ENCODE measurements at regions not wholly inside any gene's neighbourhood (a gene's known extent, or its start where the extent isn't known, plus 50 kb on each side); places are given as distances from the start of the nearest gene placed in this dataset.

- no peaks in the 10 kb centered on the region for H3K36me3 ChIP-seq (ENCODE audit: control insufficient read depth in 3 of 3, insufficient read depth in 2 of 3, low read depth in 1 of 3, low read length in 3 of 3)
- DNase-seq = no peak
- H3K9me3 ChIP-seq (ENCODE audit: control insufficient read depth in 2 of 2, insufficient read depth in 1 of 2, low read depth in 1 of 2, low read length in 1 of 2) = no peaks in the 10 kb centered on the region
- 71 to 85% (median 78%) methylated on average over 2 of the region's 2 CpGs for WGBS, 3 donors
- no peaks in the 10 kb centered on the region for H3K4me1 ChIP-seq (ENCODE audit: control insufficient read depth in 3 of 3, insufficient read depth in 2 of 3, low read depth in 1 of 3, low read length in 2 of 3)
- no peak overlapping the region for H3K27ac ChIP-seq (ENCODE audit: low read depth in 1 of 3, low read length in 2 of 3)
- no peak for FAIRE-seq
- H3K4me3 ChIP-seq (ENCODE audit: low read depth in 1 of 3, low read length in 3 of 3) = no peak overlapping the region
- no peaks in the 10 kb centered on the region for H3K27me3 ChIP-seq (ENCODE audit: control insufficient read depth in 3 of 3, insufficient read depth in 3 of 3, low read length in 3 of 3)
These were observed 72.0 kb upstream of the MAF start for GRCh38 chr16:79672524-79672923.

- Histone ChIP-seq H3K27me3 (ENCODE audit: control insufficient read depth in 3 of 3, insufficient read depth in 3 of 3, low read length in 3 of 3) (no peaks in the 10 kb centered on the region), H3K9me3 (ENCODE audit: control insufficient read depth in 2 of 2, insufficient read depth in 1 of 2, low read depth in 1 of 2, low read length in 1 of 2) (no peaks in the 10 kb centered on the region), H3K4me1 (ENCODE audit: control insufficient read depth in 3 of 3, insufficient read depth in 2 of 3, low read depth in 1 of 3, low read length in 2 of 3) (peaks cover 0 to 4% (median 0%) of the 10 kb centered on the region in 3 donors), H3K27ac (ENCODE audit: low read depth in 1 of 3, low read length in 2 of 3) (no peak overlapping the region), H3K36me3 (ENCODE audit: control insufficient read depth in 3 of 3, insufficient read depth in 2 of 3, low read depth in 1 of 3, low read length in 3 of 3) (no peaks in the 10 kb centered on the region), H3K4me3 (ENCODE audit: low read depth in 1 of 3, low read length in 3 of 3) (no peak overlapping the region)
- DNase-seq (no peak), FAIRE-seq (no peak)
- WGBS, 3 donors = 72 to 83% (median 79%) methylated on average over 4 of the region's 4 CpGs
These were observed 68.0 kb upstream of the MAF start for GRCh38 chr16:79668502-79668901.

- no peak overlapping the region for H3K27ac ChIP-seq (ENCODE audit: low read depth in 1 of 3, low read length in 2 of 3)
- FAIRE-seq (no peak), DNase-seq (no peak)
- no peaks in the 10 kb centered on the region for H3K36me3 ChIP-seq (ENCODE audit: control insufficient read depth in 3 of 3, insufficient read depth in 2 of 3, low read depth in 1 of 3, low read length in 3 of 3)
- no peaks in the 10 kb centered on the region for H3K27me3 ChIP-seq (ENCODE audit: control insufficient read depth in 3 of 3, insufficient read depth in 3 of 3, low read length in 3 of 3)
- peaks cover 0 to 15% of the 10 kb centered on the region in 2 donors for H3K9me3 ChIP-seq (ENCODE audit: control insufficient read depth in 2 of 2, insufficient read depth in 1 of 2, low read depth in 1 of 2, low read length in 1 of 2)
- 59 to 78% (median 65%) methylated on average over 3 of the region's 3 CpGs for WGBS, 3 donors
- peaks cover 0 to 4% (median 0%) of the 10 kb centered on the region in 3 donors for H3K4me1 ChIP-seq (ENCODE audit: control insufficient read depth in 3 of 3, insufficient read depth in 2 of 3, low read depth in 1 of 3, low read length in 2 of 3)
- H3K4me3 ChIP-seq (ENCODE audit: low read depth in 1 of 3, low read length in 3 of 3) = no peak overlapping the region
These were observed 65.4 kb upstream of the MAF start for GRCh38 chr16:79665970-79666369.

- Histone ChIP-seq H3K27ac (ENCODE audit: low read depth in 1 of 3, low read length in 2 of 3) (no peak overlapping the region), H3K4me3 (ENCODE audit: low read depth in 1 of 3, low read length in 3 of 3) (no peak overlapping the region), H3K9me3 (ENCODE audit: control insufficient read depth in 2 of 2, insufficient read depth in 1 of 2, low read depth in 1 of 2, low read length in 1 of 2) (peaks cover 0 to 21% of the 10 kb centered on the region in 2 donors), H3K4me1 (ENCODE audit: control insufficient read depth in 3 of 3, insufficient read depth in 2 of 3, low read depth in 1 of 3, low read length in 2 of 3) (peaks cover 0 to 4% (median 0%) of the 10 kb centered on the region in 3 donors), H3K27me3 (ENCODE audit: control insufficient read depth in 3 of 3, insufficient read depth in 3 of 3, low read length in 3 of 3) (no peaks in the 10 kb centered on the region), H3K36me3 (ENCODE audit: control insufficient read depth in 3 of 3, insufficient read depth in 2 of 3, low read depth in 1 of 3, low read length in 3 of 3) (no peaks in the 10 kb centered on the region)
- DNase-seq (no peak), FAIRE-seq (no peak)
- 24 to 55% (median 43%) methylated on average over 1 of the region's 1 CpG for WGBS, 3 donors
These were observed 63.9 kb upstream of the MAF start for GRCh38 chr16:79664407-79664806.

- Histone ChIP-seq H3K4me1 (ENCODE audit: control insufficient read depth in 3 of 3, insufficient read depth in 2 of 3, low read depth in 1 of 3, low read length in 2 of 3) (peaks cover 0 to 14% (median 0%) of the 10 kb centered on the region in 3 donors), H3K36me3 (ENCODE audit: control insufficient read depth in 3 of 3, insufficient read depth in 2 of 3, low read depth in 1 of 3, low read length in 3 of 3) (no peaks in the 10 kb centered on the region), H3K9me3 (ENCODE audit: control insufficient read depth in 2 of 2, insufficient read depth in 1 of 2, low read depth in 1 of 2, low read length in 1 of 2) (peaks cover 0 to 28% of the 10 kb centered on the region in 2 donors), H3K27ac (ENCODE audit: low read depth in 1 of 3, low read length in 2 of 3) (peak overlapping the region in 1 of 3 donors; percentile 31), H3K27me3 (ENCODE audit: control insufficient read depth in 3 of 3, insufficient read depth in 3 of 3, low read length in 3 of 3) (no peaks in the 10 kb centered on the region), H3K4me3 (ENCODE audit: low read depth in 1 of 3, low read length in 3 of 3) (no peak overlapping the region)
- no peak for FAIRE-seq
- peak in 1 of 2 donors; percentile 58 for DNase-seq
- WGBS, 3 donors = 90 to 95% (median 91%) methylated on average over 5 of the region's 5 CpGs
These were observed 62.3 kb upstream of the MAF start for GRCh38 chr16:79662669-79663313.

- Histone ChIP-seq H3K27ac (ENCODE audit: low read depth in 1 of 3, low read length in 2 of 3) (peak overlapping the region in 1 of 3 donors; percentile 13), H3K27me3 (ENCODE audit: control insufficient read depth in 3 of 3, insufficient read depth in 3 of 3, low read length in 3 of 3) (no peaks in the 10 kb centered on the region), H3K36me3 (ENCODE audit: control insufficient read depth in 3 of 3, insufficient read depth in 2 of 3, low read depth in 1 of 3, low read length in 3 of 3) (no peaks in the 10 kb centered on the region), H3K9me3 (ENCODE audit: control insufficient read depth in 2 of 2, insufficient read depth in 1 of 2, low read depth in 1 of 2, low read length in 1 of 2) (peaks cover 0 to 28% of the 10 kb centered on the region in 2 donors), H3K4me1 (ENCODE audit: control insufficient read depth in 3 of 3, insufficient read depth in 2 of 3, low read depth in 1 of 3, low read length in 2 of 3) (peaks cover 0 to 16% (median 0%) of the 10 kb centered on the region in 3 donors), H3K4me3 (ENCODE audit: low read depth in 1 of 3, low read length in 3 of 3) (no peak overlapping the region)
- FAIRE-seq (no peak), DNase-seq (no peak)
- 70 to 88% (median 79%) methylated on average over 1 of the region's 1 CpG for WGBS, 3 donors
These were observed 61.6 kb upstream of the MAF start for GRCh38 chr16:79662122-79662521.

GRCh38 chr16:79661578-79661977, 61.0 kb upstream of the MAF start:
- Histone ChIP-seq H3K27ac (ENCODE audit: low read depth in 1 of 3, low read length in 2 of 3) (no peak overlapping the region), H3K4me1 (ENCODE audit: control insufficient read depth in 3 of 3, insufficient read depth in 2 of 3, low read depth in 1 of 3, low read length in 2 of 3) (peaks cover 0 to 21% (median 0%) of the 10 kb centered on the region in 3 donors), H3K4me3 (ENCODE audit: low read depth in 1 of 3, low read length in 3 of 3) (no peak overlapping the region), H3K36me3 (ENCODE audit: control insufficient read depth in 3 of 3, insufficient read depth in 2 of 3, low read depth in 1 of 3, low read length in 3 of 3) (no peaks in the 10 kb centered on the region), H3K27me3 (ENCODE audit: control insufficient read depth in 3 of 3, insufficient read depth in 3 of 3, low read length in 3 of 3) (no peaks in the 10 kb centered on the region), H3K9me3 (ENCODE audit: control insufficient read depth in 2 of 2, insufficient read depth in 1 of 2, low read depth in 1 of 2, low read length in 1 of 2) (peaks cover 0 to 28% of the 10 kb centered on the region in 2 donors)
- no peak for DNase-seq
- FAIRE-seq = no peak
- WGBS, 3 donors = 66 to 81% (median 72%) methylated on average over 5 of the region's 5 CpGs

GRCh38 chr16:79659344-79659743, 58.8 kb upstream of the MAF start:
- no peak for FAIRE-seq
- H3K4me3 ChIP-seq (ENCODE audit: low read depth in 1 of 3, low read length in 3 of 3) = no peak overlapping the region
- H3K27ac ChIP-seq (ENCODE audit: low read depth in 1 of 3, low read length in 2 of 3) = no peak overlapping the region
- no peaks in the 10 kb centered on the region for H3K36me3 ChIP-seq (ENCODE audit: control insufficient read depth in 3 of 3, insufficient read depth in 2 of 3, low read depth in 1 of 3, low read length in 3 of 3)
- DNase-seq = no peak
- no peaks in the 10 kb centered on the region for H3K27me3 ChIP-seq (ENCODE audit: control insufficient read depth in 3 of 3, insufficient read depth in 3 of 3, low read length in 3 of 3)
- 78 to 81% (median 81%) methylated on average over 5 of the region's 5 CpGs for WGBS, 3 donors
- peaks cover 0 to 28% of the 10 kb centered on the region in 2 donors for H3K9me3 ChIP-seq (ENCODE audit: control insufficient read depth in 2 of 2, insufficient read depth in 1 of 2, low read depth in 1 of 2, low read length in 1 of 2)
- H3K4me1 ChIP-seq (ENCODE audit: control insufficient read depth in 3 of 3, insufficient read depth in 2 of 3, low read depth in 1 of 3, low read length in 2 of 3) = peaks cover 0 to 20% (median 0%) of the 10 kb centered on the region in 3 donors

Data from small intestine (tissue), 7 donors.